HepG2 (cell line): ENCODE measurements at regions not wholly inside any gene's neighbourhood (a gene's known extent, or its start where the extent isn't known, plus 50 kb on each side); places are given as distances from the start of the nearest gene placed in this dataset.

Experiments used
- ATAC-seq: fragments of 200-7000 bp; cut with Tn5 transposase; 3 replicates; pipeline ENCODE4 v1.9.1; 2020; ENCODE audit warnings: mild to moderate bottlenecking, moderate library complexity
- BruUV-seq: library from RNA; stranded (reverse); fragments of 400-500 nt; replicated peaks from 2 replicates; lab custom pipeline; 2021; lab: Mats Ljungman, UMichigan
- CTCF ChIA-PET: fragments of 300-600 bp; formaldehyde crosslinking; extraction: SDS; loops from one replicate; lab custom pipeline; 2021; ENCODE audit warnings: low total read pairs, inconsistent platforms, low intra/inter-chr PET ratio; lab: Yijun Ruan, JAX
- POLR2A ChIA-PET: fragments of 350-600 bp; sonication (Branson Sonifier 250); formaldehyde crosslinking; loops from one replicate; lab custom pipeline; 2020; ENCODE audit warnings: antibody characterized with exemption, inconsistent platforms; lab: Yijun Ruan, JAX
- DNase-seq: peaks from one replicate; pipeline ENCODE4 v3.0.0-alpha.2; 2015; ENCODE audit warnings: low spot score
- FAIRE-seq: peaks from 3 replicates; lab custom pipeline; 2011; peaks lifted over from hg19 to GRCh38; lab: Jason Lieb, UNC
- H2AFZ ChIP-seq: one replicate; pipeline ENCODE4 v1.6.1; 2011; ENCODE audit warnings: low read length, inconsistent platforms
- H3K27ac ChIP-seq: fragments of 300-600 bp; 3 replicates; pipeline ENCODE4 v1.8.0; 2011; ENCODE audit warnings: mixed run types, mild to moderate bottlenecking, mixed read lengths, low read length, inconsistent platforms; ENCODE audit not compliant: insufficient read depth; ENCODE audit errors: extremely low read length
- H3K27me3 ChIP-seq, 2 experiments: fragments of 200-600 bp in 1 of 2; 2 replicates in 1 of 2; 3 replicates in 1 of 2; pipeline versions ENCODE4 v1.6.0 to v1.8.0; 2011; ENCODE audit warnings: low read length in 2 of 2, mild to moderate bottlenecking in 2 of 2, moderate library complexity in 2 of 2, inconsistent platforms in 1 of 2; ENCODE audit not compliant: insufficient read depth in 2 of 2, control insufficient read depth in 1 of 2
- H3K36me3 ChIP-seq, 2 experiments: fragments of 200-600 bp in 1 of 2; replicated peaks in 1 of 2; 2 replicates in 1 of 2; 3 replicates in 1 of 2; pipeline versions ENCODE4 v1.5.1 to v1.8.0; 2011; ENCODE audit warnings: low read length in 2 of 2, inconsistent platforms in 1 of 2; ENCODE audit not compliant: insufficient read depth in 2 of 2, control insufficient read depth in 1 of 2
- H3K4me1 ChIP-seq: 2 replicates; pipeline ENCODE4 v1.5.1; 2012; ENCODE audit warnings: low read length, inconsistent platforms; ENCODE audit not compliant: insufficient read depth
- H3K4me2 ChIP-seq: 2 replicates; pipeline ENCODE4 v1.6.0; 2011; ENCODE audit warnings: low read depth, low read length, inconsistent platforms
- H3K4me3 ChIP-seq, 3 experiments: fragments of 200-600 bp in 1 of 3; sonication (generic), shearing (Covaris generic) in 1 of 3; replicated peaks in 1 of 3; 2 replicates each; pipeline ENCODE4 v1.5.1; 2011 to 2016; ENCODE audit warnings: low read length in 3 of 3, inconsistent platforms in 2 of 3, low read depth in 2 of 3, mild to moderate bottlenecking in 2 of 3, control low read depth in 1 of 3, mixed read lengths in 1 of 3; ENCODE audit not compliant: insufficient read depth in 1 of 3
- H3K79me2 ChIP-seq: one replicate; pipeline ENCODE4 v1.6.1; 2011; ENCODE audit warnings: low read length, inconsistent platforms; ENCODE audit not compliant: insufficient read depth
- H3K9ac ChIP-seq: 2 replicates; pipeline ENCODE4 v1.6.0; 2011; ENCODE audit warnings: mild to moderate bottlenecking, low read depth, low read length, inconsistent platforms; ENCODE audit not compliant: insufficient read depth
- H3K9me3 ChIP-seq: 2 replicates; pipeline ENCODE4 v1.5.1; 2012; ENCODE audit warnings: mild to moderate bottlenecking, low read length
- H4K20me1 ChIP-seq: 2 replicates; pipeline ENCODE4 v1.6.0; 2011; ENCODE audit warnings: inconsistent platforms, mild to moderate bottlenecking, low read length, moderate library complexity; ENCODE audit not compliant: insufficient read depth
- CBX2 ChIP-seq, 2 experiments: fragments of 200-600 bp in 1 of 2; sonication (generic); formaldehyde crosslinking in 1 of 2; IDR thresholded peaks; 2 replicates each; pipeline versions ENCODE4 v1.7.0 to v1.8.1; 2018 to 2022; ENCODE audit warnings: low read depth in 2 of 2, low read length in 1 of 2, mild to moderate bottlenecking in 1 of 2, missing genetic modification reagents in 1 of 2
- ISX ChIP-seq: sonication (generic); formaldehyde crosslinking; conservative IDR thresholded peaks from 2 replicates; pipeline ENCODE4 v1.5.0; 2020; ENCODE audit warnings: missing genetic modification reagents
- MATR3 ChIP-seq: sonication (generic); formaldehyde crosslinking; IDR thresholded peaks from 2 replicates; pipeline ENCODE4 v1.4.0; 2020; ENCODE audit warnings: missing genetic modification reagents
- MBD4 ChIP-seq: IDR thresholded peaks from 2 replicates; pipeline ENCODE4 v1.6.1; 2012; ENCODE audit warnings: low read length, inconsistent platforms, borderline replicate concordance
- POGK ChIP-seq: sonication (generic); formaldehyde crosslinking; conservative IDR thresholded peaks from 2 replicates; pipeline ENCODE4 v1.8.0; 2022; ENCODE audit warnings: mild to moderate bottlenecking, moderate library complexity, missing genetic modification reagents
- RFX3 ChIP-seq: IDR thresholded peaks from 2 replicates; pipeline ENCODE4 v1.6.1; 2016; ENCODE audit warnings: missing biosample characterization, missing genetic modification reagents
- ZBTB34 ChIP-seq: sonication (generic); formaldehyde crosslinking; IDR thresholded peaks from 2 replicates; pipeline ENCODE4 v1.8.0; 2022; ENCODE audit warnings: mild to moderate bottlenecking, missing genetic modification reagents
- ZBTB7A ChIP-seq: sonication (generic); formaldehyde crosslinking; IDR thresholded peaks from 2 replicates; pipeline ENCODE4 v1.8.0; 2022; ENCODE audit warnings: mild to moderate bottlenecking, missing genetic modification reagents
- ZFP37 ChIP-seq: sonication (generic); formaldehyde crosslinking; IDR thresholded peaks from 2 replicates; pipeline ENCODE4 v1.4.0; 2020; ENCODE audit warnings: missing genetic modification reagents, borderline replicate concordance
- ZNF333 ChIP-seq: sonication (generic); formaldehyde crosslinking; IDR thresholded peaks from 2 replicates; pipeline ENCODE4 v1.4.0; 2020; ENCODE audit warnings: mild to moderate bottlenecking, missing genetic modification reagents, borderline replicate concordance
- ZNF614 ChIP-seq: IDR thresholded peaks from 2 replicates; pipeline ENCODE4 v1.6.1; 2018; ENCODE audit warnings: missing biosample characterization, missing genetic modification reagents, inconsistent platforms, borderline replicate concordance
- ZNF766 ChIP-seq: sonication (generic); formaldehyde crosslinking; IDR thresholded peaks from 2 replicates; pipeline ENCODE4 v1.5.0; 2020; ENCODE audit warnings: missing genetic modification reagents, borderline replicate concordance
- in situ Hi-C: cut with HindIII; loops from 2 replicates; pipeline ENCODE4 v1.10.0; 2017; ENCODE audit warnings: low pct_unique_long_range_greater_than_20kb; ENCODE audit not compliant: extremely low pct_ligation_motif_present
- intact Hi-C: fragments of 100-400 bp; cut with micrococcal nuclease; formaldehyde crosslinking; loops from one replicate; pipeline ENCODE4 v1.10.0; 2022; ENCODE audit not compliant: unreplicated experiment
- TF ChIP-seq, protein P1 (sequence below): sonication (generic); formaldehyde crosslinking; IDR thresholded peaks from 2 replicates; pipeline ENCODE4 v1.8.0; 2022; ENCODE audit warnings: missing genetic modification reagents, low read depth, mild to moderate bottlenecking, borderline replicate concordance
- TF ChIP-seq, protein P2 (sequence below): sonication (generic); formaldehyde crosslinking; conservative IDR thresholded peaks from 2 replicates; pipeline ENCODE4 v1.4.0; 2020; ENCODE audit warnings: missing genetic modification reagents
- TF ChIP-seq, protein P3 (sequence below): sonication (generic); formaldehyde crosslinking; IDR thresholded peaks from 2 replicates; pipeline ENCODE4 v1.5.1; 2020; ENCODE audit warnings: missing genetic modification reagents, mild to moderate bottlenecking, borderline replicate concordance

GRCh38 chr5:12716664-12717063 lies 812.4 kb upstream of the CTNND2 start (continued):
- TF ChIP-seq, protein P1, sequence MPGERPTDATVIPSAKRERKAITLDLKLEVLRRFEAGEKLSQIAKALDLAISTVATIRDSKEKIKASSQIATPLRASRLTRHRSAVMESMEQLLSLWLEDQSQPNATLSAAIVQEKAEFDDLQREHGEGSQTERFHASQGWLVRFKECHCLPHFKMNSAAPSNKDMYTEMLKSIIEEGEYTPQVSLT (CRISPR knock-in tag) = no peak
- no peak for TF ChIP-seq ISX (CRISPR knock-in tag)

- in situ Hi-C loops = no loop called here
- Histone ChIP-seq H3K4me2 (no peak overlapping the region), H3K9ac (no peak overlapping the region), H3K27ac (no peak overlapping the region), H3K9me3 (peaks cover 49% of the 10 kb centered on the region), H4K20me1 (no peaks in the 10 kb centered on the region), H3K4me3 (no peak overlapping the region), H3K79me2 (no peaks in the 10 kb centered on the region), H2AFZ (no peak overlapping the region), H3K27me3 (no peaks in the 10 kb centered on the region), H3K4me1 (no peaks in the 10 kb centered on the region), H3K36me3 (no peaks in the 10 kb centered on the region)
- DNase-seq = no peak
- no TSS peak for BruUV-seq
- CTCF ChIA-PET = no interaction called here
- POLR2A ChIA-PET = no interaction called here
- intact Hi-C loops = loop anchor here (1.0 to 10.0 kb wide), 2 partner anchors 36 to 1247 kb away; no protein-coding TSS in a partner anchor
- ATAC-seq = no peak
- no peak for FAIRE-seq
- TF ChIP-seq RFX3 (CRISPR knock-in tag) = no peak
- no peak for TF ChIP-seq ZFP37
- TF ChIP-seq, protein P2, sequence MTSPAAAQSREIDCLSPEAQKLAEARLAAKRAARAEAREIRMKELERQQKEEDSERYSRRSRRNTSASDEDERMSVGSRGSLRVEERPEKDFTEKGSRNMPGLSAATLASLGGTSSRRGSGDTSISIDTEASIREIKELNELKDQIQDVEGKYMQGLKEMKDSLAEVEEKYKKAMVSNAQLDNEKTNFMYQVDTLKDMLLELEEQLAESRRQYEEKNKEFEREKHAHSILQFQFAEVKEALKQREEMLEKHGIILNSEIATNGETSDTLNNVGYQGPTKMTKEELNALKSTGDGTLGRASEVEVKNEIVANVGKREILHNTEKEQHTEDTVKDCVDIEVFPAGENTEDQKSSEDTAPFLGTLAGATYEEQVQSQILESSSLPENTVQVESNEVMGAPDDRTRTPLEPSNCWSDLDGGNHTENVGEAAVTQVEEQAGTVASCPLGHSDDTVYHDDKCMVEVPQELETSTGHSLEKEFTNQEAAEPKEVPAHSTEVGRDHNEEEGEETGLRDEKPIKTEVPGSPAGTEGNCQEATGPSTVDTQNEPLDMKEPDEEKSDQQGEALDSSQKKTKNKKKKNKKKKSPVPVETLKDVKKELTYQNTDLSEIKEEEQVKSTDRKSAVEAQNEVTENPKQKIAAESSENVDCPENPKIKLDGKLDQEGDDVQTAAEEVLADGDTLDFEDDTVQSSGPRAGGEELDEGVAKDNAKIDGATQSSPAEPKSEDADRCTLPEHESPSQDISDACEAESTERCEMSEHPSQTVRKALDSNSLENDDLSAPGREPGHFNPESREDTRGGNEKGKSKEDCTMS (CRISPR knock-in tag) = no peak
- no peak for TF ChIP-seq MATR3 (CRISPR knock-in tag)
- TF ChIP-seq ZNF614 (CRISPR knock-in tag) = no peak
- no peak for TF ChIP-seq ZBTB7A (CRISPR knock-in tag)
- TF ChIP-seq CBX2 (IDR thresholded peaks at IDR 0.05; ENCODE audit: low read depth, low read length) = no peak
- no peak for TF ChIP-seq CBX2 (CRISPR knock-in tag; IDR thresholded peaks at IDR 0.05; ENCODE audit: low read depth)
- TF ChIP-seq POGK (CRISPR knock-in tag) = no peak
- TF ChIP-seq, protein P3, sequence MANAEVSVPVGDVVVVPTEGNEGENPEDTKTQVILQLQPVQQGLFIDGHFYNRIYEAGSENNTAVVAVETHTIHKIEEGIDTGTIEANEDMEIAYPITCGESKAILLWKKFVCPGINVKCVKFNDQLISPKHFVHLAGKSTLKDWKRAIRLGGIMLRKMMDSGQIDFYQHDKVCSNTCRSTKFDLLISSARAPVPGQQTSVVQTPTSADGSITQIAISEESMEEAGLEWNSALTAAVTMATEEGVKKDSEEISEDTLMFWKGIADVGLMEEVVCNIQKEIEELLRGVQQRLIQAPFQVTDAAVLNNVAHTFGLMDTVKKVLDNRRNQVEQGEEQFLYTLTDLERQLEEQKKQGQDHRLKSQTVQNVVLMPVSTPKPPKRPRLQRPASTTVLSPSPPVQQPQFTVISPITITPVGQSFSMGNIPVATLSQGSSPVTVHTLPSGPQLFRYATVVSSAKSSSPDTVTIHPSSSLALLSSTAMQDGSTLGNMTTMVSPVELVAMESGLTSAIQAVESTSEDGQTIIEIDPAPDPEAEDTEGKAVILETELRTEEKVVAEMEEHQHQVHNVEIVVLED (CRISPR knock-in tag) = no peak
- TF ChIP-seq ZNF333 (CRISPR knock-in tag) = no peak
- no peak for TF ChIP-seq MBD4
- TF ChIP-seq ZBTB34 (CRISPR knock-in tag) = no peak
- no peak for TF ChIP-seq ZNF766 (CRISPR knock-in tag)
These were observed 803.3 kb upstream of the CTNND2 start for GRCh38 chr5:12707560-12707959.
